WTC11 (cell line): ENCODE measurements at regions not wholly inside any gene's neighbourhood (a gene's known extent, or its start where the extent isn't known, plus 50 kb on each side); places are given as distances from the start of the nearest gene placed in this dataset.

ENCODE experiments used
- ATAC-seq: fragments of 200-7000 bp; cut with Tn5 transposase; 2 replicates; pipeline ENCODE4 v1.10.0; 2021; ENCODE audit warnings: mild to moderate bottlenecking, moderate library complexity
- CTCF ChIA-PET: fragments of 300-600 bp; sonication (Branson Sonifier 250); formaldehyde crosslinking; loops from one replicate; lab custom pipeline; 2021; ENCODE audit warnings: antibody characterized with exemption; lab: Charles Lee
- POLR2A ChIA-PET: fragments of 350-600 bp; sonication (Branson Sonifier 250); formaldehyde crosslinking; loops from one replicate; lab custom pipeline; 2021; ENCODE audit warnings: antibody characterized with exemption; lab: Charles Lee
- DNase-seq: peaks from one replicate; pipeline ENCODE4 v3.0.0; 2021; ENCODE audit warnings: low spot score
- H3K27ac Mint-ChIP-seq: 2 replicates; pipeline ENCODE4 v1.8.0; 2021; ENCODE audit warnings: mixed read lengths
- H3K27me3 Mint-ChIP-seq: 2 replicates; pipeline ENCODE4 v1.8.0; 2021; ENCODE audit warnings: low read depth, mild to moderate bottlenecking, moderate library complexity, mixed read lengths
- H3K36me3 Mint-ChIP-seq: 2 replicates; pipeline ENCODE4 v1.8.0; 2021; ENCODE audit warnings: mixed read lengths
- H3K4me1 Mint-ChIP-seq: 2 replicates; pipeline ENCODE4 v1.8.0; 2022; ENCODE audit warnings: mixed read lengths
- H3K4me3 Mint-ChIP-seq: 2 replicates; pipeline ENCODE4 v1.8.0; 2021; ENCODE audit warnings: mild to moderate bottlenecking, moderate library complexity, mixed read lengths
- H3K9me3 Mint-ChIP-seq: 2 replicates; pipeline ENCODE4 v1.8.0; 2021; ENCODE audit warnings: mixed read lengths
- ATF1 ChIP-seq: sonication (generic); formaldehyde crosslinking; IDR thresholded peaks from 2 replicates; pipeline ENCODE4 v1.8.1; 2023; ENCODE audit warnings: mild to moderate bottlenecking, moderate library complexity, missing genetic modification reagents
- CBFB ChIP-seq: sonication (generic); formaldehyde crosslinking; IDR thresholded peaks from 2 replicates; pipeline ENCODE4 v1.8.1; 2022; ENCODE audit warnings: mild to moderate bottlenecking, low read depth, missing genetic modification reagents
- ETV6 ChIP-seq: sonication (generic); formaldehyde crosslinking; IDR thresholded peaks from 2 replicates; pipeline ENCODE4 v1.8.1; 2022; ENCODE audit warnings: mild to moderate bottlenecking, missing genetic modification reagents
- GABPB1 ChIP-seq: sonication (generic); formaldehyde crosslinking; IDR thresholded peaks from 2 replicates; pipeline ENCODE4 v1.8.1; 2023; ENCODE audit warnings: mild to moderate bottlenecking, missing genetic modification reagents
- GRHL2 ChIP-seq: fragments of 250-450 bp; sonication (Bioruptor Pico); IDR thresholded peaks from 2 replicates; pipeline ENCODE4 v1.8.0; 2022; ENCODE audit warnings: mild to moderate bottlenecking, moderate library complexity; ENCODE audit not compliant: insufficient replicate concordance, severe bottlenecking
- HMGA2 ChIP-seq: fragments of 250-450 bp; sonication (Bioruptor Pico); IDR thresholded peaks from 2 replicates; pipeline ENCODE4 v1.4.0; 2021; ENCODE audit warnings: mild to moderate bottlenecking, moderate library complexity
- JUN ChIP-seq: sonication (generic); formaldehyde crosslinking; IDR thresholded peaks from 2 replicates; pipeline ENCODE4 v1.8.0; 2023; ENCODE audit warnings: mild to moderate bottlenecking, missing genetic modification reagents
- NFE2L1 ChIP-seq: sonication (generic); formaldehyde crosslinking; IDR thresholded peaks from 2 replicates; pipeline ENCODE4 v1.8.1; 2023; ENCODE audit warnings: missing genetic modification reagents
- NR2C2 ChIP-seq: sonication (generic); formaldehyde crosslinking; IDR thresholded peaks from 2 replicates; pipeline ENCODE4 v1.8.0; 2022; ENCODE audit warnings: mild to moderate bottlenecking, missing genetic modification reagents
- RELA ChIP-seq: sonication (generic); formaldehyde crosslinking; IDR thresholded peaks from 2 replicates; pipeline ENCODE4 v1.8.1; 2022; ENCODE audit warnings: missing genetic modification reagents, mild to moderate bottlenecking, borderline replicate concordance
- SMAD3 ChIP-seq: sonication (generic); formaldehyde crosslinking; IDR thresholded peaks from 2 replicates; pipeline ENCODE4 v1.8.0; 2022; ENCODE audit warnings: missing genetic modification reagents, mild to moderate bottlenecking, borderline replicate concordance
- SMAD4 ChIP-seq: sonication (generic); formaldehyde crosslinking; IDR thresholded peaks from 2 replicates; pipeline ENCODE4 v1.8.0; 2022; ENCODE audit warnings: mild to moderate bottlenecking, missing genetic modification reagents
- ZNF396 ChIP-seq: fragments of 250-450 bp; sonication (Bioruptor Pico); IDR thresholded peaks from 2 replicates; pipeline ENCODE4 v1.8.0; 2021; ENCODE audit warnings: mild to moderate bottlenecking, moderate library complexity, borderline replicate concordance
- TF ChIP-seq, protein P1 (sequence below): sonication (generic); formaldehyde crosslinking; IDR thresholded peaks from 2 replicates; pipeline ENCODE4 v1.8.1; 2023; ENCODE audit warnings: mild to moderate bottlenecking, missing genetic modification reagents, borderline replicate concordance
- TF ChIP-seq, protein P2 (sequence below): sonication (generic); formaldehyde crosslinking; IDR thresholded peaks from 2 replicates; pipeline ENCODE4 v1.8.0; 2022; ENCODE audit warnings: mild to moderate bottlenecking, missing genetic modification reagents
- TF ChIP-seq, protein P3 (sequence below): sonication (generic); formaldehyde crosslinking; IDR thresholded peaks from 2 replicates; pipeline ENCODE4 v1.8.1; 2022; ENCODE audit warnings: missing genetic modification reagents, borderline replicate concordance
- TF ChIP-seq, protein P4 (sequence below): sonication (generic); formaldehyde crosslinking; IDR thresholded peaks from 2 replicates; pipeline ENCODE4 v1.8.0; 2023; ENCODE audit warnings: missing genetic modification reagents
- TF ChIP-seq, protein P5 (sequence below): fragments of 250-450 bp; sonication (Bioruptor Pico); IDR thresholded peaks from 2 replicates; pipeline ENCODE4 v2.1.2; 2022; ENCODE audit warnings: mild to moderate bottlenecking, moderate library complexity
- TF ChIP-seq, protein P6 (sequence below): fragments of 200-600 bp; IDR thresholded peaks from 2 replicates; pipeline ENCODE4 v1.8.0; 2022; ENCODE audit warnings: antibody characterized with exemption
- TF ChIP-seq, protein P7 (sequence below): sonication (generic); formaldehyde crosslinking; IDR thresholded peaks from 2 replicates; pipeline ENCODE4 v1.8.0; 2022; ENCODE audit warnings: mild to moderate bottlenecking, missing genetic modification reagents

DNA sequence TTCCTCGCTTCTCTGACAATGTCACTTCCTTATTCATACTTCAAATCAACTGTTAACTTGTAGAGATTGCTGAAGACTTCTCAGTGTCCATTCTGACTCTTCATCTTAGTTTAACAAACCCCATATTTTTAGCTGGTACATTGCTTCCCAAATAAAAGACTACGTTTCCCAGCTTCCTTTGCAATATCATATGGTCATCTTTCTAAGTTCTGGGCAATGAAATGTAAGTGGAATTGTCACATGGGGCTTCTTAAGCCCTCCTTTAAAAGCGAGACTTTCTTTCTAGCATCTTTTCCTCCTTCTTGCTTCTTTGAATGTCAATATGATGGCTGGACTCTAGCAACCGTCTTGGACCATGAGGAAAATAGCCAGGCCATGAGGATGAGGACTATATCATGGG is 239.0 kb downstream of the ZNF621 start (continued):
- TF ChIP-seq, protein P1, sequence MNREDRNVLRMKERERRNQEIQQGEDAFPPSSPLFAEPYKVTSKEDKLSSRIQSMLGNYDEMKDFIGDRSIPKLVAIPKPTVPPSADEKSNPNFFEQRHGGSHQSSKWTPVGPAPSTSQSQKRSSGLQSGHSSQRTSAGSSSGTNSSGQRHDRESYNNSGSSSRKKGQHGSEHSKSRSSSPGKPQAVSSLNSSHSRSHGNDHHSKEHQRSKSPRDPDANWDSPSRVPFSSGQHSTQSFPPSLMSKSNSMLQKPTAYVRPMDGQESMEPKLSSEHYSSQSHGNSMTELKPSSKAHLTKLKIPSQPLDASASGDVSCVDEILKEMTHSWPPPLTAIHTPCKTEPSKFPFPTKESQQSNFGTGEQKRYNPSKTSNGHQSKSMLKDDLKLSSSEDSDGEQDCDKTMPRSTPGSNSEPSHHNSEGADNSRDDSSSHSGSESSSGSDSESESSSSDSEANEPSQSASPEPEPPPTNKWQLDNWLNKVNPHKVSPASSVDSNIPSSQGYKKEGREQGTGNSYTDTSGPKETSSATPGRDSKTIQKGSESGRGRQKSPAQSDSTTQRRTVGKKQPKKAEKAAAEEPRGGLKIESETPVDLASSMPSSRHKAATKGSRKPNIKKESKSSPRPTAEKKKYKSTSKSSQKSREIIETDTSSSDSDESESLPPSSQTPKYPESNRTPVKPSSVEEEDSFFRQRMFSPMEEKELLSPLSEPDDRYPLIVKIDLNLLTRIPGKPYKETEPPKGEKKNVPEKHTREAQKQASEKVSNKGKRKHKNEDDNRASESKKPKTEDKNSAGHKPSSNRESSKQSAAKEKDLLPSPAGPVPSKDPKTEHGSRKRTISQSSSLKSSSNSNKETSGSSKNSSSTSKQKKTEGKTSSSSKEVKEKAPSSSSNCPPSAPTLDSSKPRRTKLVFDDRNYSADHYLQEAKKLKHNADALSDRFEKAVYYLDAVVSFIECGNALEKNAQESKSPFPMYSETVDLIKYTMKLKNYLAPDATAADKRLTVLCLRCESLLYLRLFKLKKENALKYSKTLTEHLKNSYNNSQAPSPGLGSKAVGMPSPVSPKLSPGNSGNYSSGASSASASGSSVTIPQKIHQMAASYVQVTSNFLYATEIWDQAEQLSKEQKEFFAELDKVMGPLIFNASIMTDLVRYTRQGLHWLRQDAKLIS (CRISPR knock-in tag): no peak

DNA sequence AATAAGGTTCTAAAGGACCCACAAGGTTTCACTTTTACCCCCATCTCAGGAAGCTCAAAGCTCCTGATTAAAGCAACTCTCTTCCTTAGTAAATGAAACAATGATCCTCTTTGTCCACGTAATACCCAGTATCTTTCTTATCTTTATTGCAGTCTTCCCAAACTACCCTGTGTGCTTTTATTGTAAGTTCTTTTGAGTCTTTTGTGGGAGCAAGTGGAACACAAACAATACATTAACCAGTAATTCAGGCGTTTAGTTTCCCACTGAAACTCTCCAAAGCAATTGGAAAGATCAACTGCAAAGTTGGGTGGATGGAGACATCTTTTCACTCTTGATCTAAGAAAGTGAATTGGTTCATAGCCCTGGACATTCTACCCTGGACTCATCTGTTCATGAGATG is 240.0 kb downstream of the ZNF621 start:
- Mint-ChIP-seq H3K27ac (no peak overlapping the region), H3K4me3 (no peak overlapping the region), H3K4me1 (no peaks in the 10 kb centered on the region), H3K9me3 (peaks cover 52% of the 10 kb centered on the region), H3K36me3 (peaks cover 2% of the 10 kb centered on the region; the same call in 1 of the 2 replicates), H3K27me3 (peaks cover 5% of the 10 kb centered on the region; the same call in 1 of the 2 replicates)
- ChIA-PET POLR2A (no interaction called here), CTCF (no interaction called here)
- DNase-seq (no peak), ATAC-seq (no peak)
- TF ChIP-seq, protein P2, sequence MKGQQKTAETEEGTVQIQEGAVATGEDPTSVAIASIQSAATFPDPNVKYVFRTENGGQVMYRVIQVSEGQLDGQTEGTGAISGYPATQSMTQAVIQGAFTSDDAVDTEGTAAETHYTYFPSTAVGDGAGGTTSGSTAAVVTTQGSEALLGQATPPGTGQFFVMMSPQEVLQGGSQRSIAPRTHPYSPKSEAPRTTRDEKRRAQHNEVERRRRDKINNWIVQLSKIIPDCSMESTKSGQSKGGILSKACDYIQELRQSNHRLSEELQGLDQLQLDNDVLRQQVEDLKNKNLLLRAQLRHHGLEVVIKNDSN (CRISPR knock-in tag): no peak
- TF ChIP-seq NR2C2 (no peak), NFE2L1 (CRISPR knock-in tag) (no peak), SMAD4 (CRISPR knock-in tag) (no peak), GRHL2 (no peak)
- TF ChIP-seq, protein P3, sequence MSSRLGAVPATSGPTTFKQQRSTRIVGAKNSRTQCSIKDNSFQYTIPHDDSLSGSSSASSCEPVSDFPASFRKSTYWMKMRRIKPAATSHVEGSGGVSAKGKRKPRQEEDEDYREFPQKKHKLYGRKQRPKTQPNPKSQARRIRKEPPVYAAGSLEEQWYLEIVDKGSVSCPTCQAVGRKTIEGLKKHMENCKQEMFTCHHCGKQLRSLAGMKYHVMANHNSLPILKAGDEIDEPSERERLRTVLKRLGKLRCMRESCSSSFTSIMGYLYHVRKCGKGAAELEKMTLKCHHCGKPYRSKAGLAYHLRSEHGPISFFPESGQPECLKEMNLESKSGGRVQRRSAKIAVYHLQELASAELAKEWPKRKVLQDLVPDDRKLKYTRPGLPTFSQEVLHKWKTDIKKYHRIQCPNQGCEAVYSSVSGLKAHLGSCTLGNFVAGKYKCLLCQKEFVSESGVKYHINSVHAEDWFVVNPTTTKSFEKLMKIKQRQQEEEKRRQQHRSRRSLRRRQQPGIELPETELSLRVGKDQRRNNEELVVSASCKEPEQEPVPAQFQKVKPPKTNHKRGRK (CRISPR knock-in tag): no peak

DNA sequence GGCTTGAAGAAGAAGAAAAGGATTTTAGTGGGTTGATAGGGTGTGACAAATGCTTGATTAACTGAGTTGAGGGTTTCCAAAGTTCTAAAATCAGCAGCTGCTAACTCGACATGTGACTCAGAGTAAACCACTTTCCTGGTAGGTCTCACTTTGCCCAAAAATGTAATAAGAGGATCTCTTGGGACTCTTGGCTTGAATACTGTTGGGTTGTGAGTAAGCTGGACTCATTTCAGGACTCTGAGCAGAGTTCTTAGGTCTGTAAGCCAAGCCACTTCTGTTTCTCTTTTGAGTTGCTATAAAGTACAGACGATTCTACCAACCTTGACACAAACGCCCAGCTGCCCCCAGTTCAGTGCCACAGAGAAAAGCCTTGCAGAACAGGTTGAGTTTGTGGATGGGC is 241.1 kb downstream of the ZNF621 start:
- ChIA-PET POLR2A (no interaction called here), CTCF (no interaction called here)
- DNase-seq: no peak
- no peak overlapping the region for H3K27ac Mint-ChIP-seq
- H3K9me3 Mint-ChIP-seq: peaks cover 41% of the 10 kb centered on the region
- H3K36me3 Mint-ChIP-seq: no peaks in the 10 kb centered on the region; the same call in 1 of the 2 replicates
- no peak overlapping the region for H3K4me3 Mint-ChIP-seq
- H3K4me1 Mint-ChIP-seq: no peaks in the 10 kb centered on the region; the same call in 1 of the 2 replicates
- H3K27me3 Mint-ChIP-seq: 0 out of 2 replicates have a peak, but pooled peaks cover 2% of the 10 kb centered on the region
- TF ChIP-seq ETV6 (CRISPR knock-in tag): no peak
- no peak for TF ChIP-seq ATF1 (CRISPR knock-in tag)
- no peak for TF ChIP-seq ZNF396 (CRISPR knock-in tag)
- TF ChIP-seq GABPB1: no peak
- TF ChIP-seq HMGA2 (CRISPR knock-in tag): no peak
- ATAC-seq: no peak

DNA sequence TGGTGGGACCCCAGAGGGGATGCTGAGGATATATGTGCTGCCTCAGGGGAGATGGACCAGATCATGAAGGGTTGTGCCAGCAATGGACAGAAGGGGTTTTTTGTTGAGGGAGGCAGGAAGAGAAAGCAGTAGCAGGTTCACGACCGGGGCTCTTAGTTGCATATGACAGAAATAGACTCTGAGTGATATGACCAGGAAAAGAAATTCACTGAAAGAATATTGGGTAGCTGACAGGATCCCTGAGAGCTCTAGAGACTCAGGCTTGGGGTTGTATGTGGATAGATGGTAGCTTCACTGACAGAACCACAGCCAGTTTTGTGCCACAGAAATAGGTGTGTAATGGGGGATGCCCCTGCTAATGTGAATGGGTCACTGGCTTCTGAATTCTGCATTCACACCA is 241.6 kb downstream of the ZNF621 start:
- H3K4me3 Mint-ChIP-seq: no peak overlapping the region
- no peaks in the 10 kb centered on the region; the same call in 1 of the 2 replicates for H3K36me3 Mint-ChIP-seq
- TF ChIP-seq RELA (CRISPR knock-in tag) (no peak), NR2C2 (no peak), CBFB (CRISPR knock-in tag) (no peak), SMAD3 (CRISPR knock-in tag) (no peak), JUN (CRISPR knock-in tag) (no peak)
- TF ChIP-seq, protein P4, sequence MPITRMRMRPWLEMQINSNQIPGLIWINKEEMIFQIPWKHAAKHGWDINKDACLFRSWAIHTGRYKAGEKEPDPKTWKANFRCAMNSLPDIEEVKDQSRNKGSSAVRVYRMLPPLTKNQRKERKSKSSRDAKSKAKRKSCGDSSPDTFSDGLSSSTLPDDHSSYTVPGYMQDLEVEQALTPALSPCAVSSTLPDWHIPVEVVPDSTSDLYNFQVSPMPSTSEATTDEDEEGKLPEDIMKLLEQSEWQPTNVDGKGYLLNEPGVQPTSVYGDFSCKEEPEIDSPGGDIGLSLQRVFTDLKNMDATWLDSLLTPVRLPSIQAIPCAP (CRISPR knock-in tag): no peak
- TF ChIP-seq, protein P5, sequence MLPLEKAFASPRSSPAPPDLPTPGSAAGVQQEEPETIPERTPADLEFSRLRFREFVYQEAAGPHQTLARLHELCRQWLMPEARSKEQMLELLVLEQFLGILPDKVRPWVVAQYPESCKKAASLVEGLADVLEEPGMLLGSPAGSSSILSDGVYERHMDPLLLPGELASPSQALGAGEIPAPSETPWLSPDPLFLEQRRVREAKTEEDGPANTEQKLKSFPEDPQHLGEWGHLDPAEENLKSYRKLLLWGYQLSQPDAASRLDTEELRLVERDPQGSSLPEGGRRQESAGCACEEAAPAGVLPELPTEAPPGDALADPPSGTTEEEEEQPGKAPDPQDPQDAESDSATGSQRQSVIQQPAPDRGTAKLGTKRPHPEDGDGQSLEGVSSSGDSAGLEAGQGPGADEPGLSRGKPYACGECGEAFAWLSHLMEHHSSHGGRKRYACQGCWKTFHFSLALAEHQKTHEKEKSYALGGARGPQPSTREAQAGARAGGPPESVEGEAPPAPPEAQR (CRISPR knock-in tag): no peak
- TF ChIP-seq, protein P6, sequence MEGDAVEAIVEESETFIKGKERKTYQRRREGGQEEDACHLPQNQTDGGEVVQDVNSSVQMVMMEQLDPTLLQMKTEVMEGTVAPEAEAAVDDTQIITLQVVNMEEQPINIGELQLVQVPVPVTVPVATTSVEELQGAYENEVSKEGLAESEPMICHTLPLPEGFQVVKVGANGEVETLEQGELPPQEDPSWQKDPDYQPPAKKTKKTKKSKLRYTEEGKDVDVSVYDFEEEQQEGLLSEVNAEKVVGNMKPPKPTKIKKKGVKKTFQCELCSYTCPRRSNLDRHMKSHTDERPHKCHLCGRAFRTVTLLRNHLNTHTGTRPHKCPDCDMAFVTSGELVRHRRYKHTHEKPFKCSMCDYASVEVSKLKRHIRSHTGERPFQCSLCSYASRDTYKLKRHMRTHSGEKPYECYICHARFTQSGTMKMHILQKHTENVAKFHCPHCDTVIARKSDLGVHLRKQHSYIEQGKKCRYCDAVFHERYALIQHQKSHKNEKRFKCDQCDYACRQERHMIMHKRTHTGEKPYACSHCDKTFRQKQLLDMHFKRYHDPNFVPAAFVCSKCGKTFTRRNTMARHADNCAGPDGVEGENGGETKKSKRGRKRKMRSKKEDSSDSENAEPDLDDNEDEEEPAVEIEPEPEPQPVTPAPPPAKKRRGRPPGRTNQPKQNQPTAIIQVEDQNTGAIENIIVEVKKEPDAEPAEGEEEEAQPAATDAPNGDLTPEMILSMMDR: no peak
- TF ChIP-seq, protein P7, sequence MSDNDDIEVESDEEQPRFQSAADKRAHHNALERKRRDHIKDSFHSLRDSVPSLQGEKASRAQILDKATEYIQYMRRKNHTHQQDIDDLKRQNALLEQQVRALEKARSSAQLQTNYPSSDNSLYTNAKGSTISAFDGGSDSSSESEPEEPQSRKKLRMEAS (CRISPR knock-in tag): no peak

More for the DNA sequence above, 241.6 kb downstream of the ZNF621 start:
- no peak for DNase-seq
- CTCF ChIA-PET: no interaction called here
- ATAC-seq: no peak
- Mint-ChIP-seq H3K4me1 (no peaks in the 10 kb centered on the region; the same call in 1 of the 2 replicates), H3K27ac (no peak overlapping the region), H3K9me3 (peaks cover 38% of the 10 kb centered on the region), H3K27me3 (0 out of 2 replicates have a peak, but pooled peaks cover 2% of the 10 kb centered on the region)
- POLR2A ChIA-PET: no interaction called here
